Ovary (tissue), 3 donors: ENCODE measurements at regions not wholly inside any gene's neighbourhood (a gene's known extent, or its start where the extent isn't known, plus 50 kb on each side); places are given as distances from the start of the nearest gene placed in this dataset.

ENCODE experiments used
- CTCF ChIP-seq, 3 donors: fragments of 450-650 bp in 2 of 3; fragments of 200-600 bp in 1 of 3; IDR thresholded peaks; one replicate each; pipeline versions ENCODE4 v1.5.1 to v1.8.0; 2016 to 2022; ENCODE audit warnings: antibody characterized with exemption in 3 of 3, mild to moderate bottlenecking in 1 of 3
- EP300 ChIP-seq: sonication (generic); formaldehyde crosslinking; IDR thresholded peaks from one replicate; pipeline ENCODE4 v1.6.1; 2017; ENCODE audit warnings: antibody characterized with exemption
- POLR2A ChIP-seq: fragments of 450-650 bp; IDR thresholded peaks from one replicate; pipeline ENCODE4 v1.6.1; 2017; ENCODE audit warnings: antibody characterized with exemption, mild to moderate bottlenecking, moderate library complexity
- donor health status: DM: no; HTN: no; CAD: no.

- TF ChIP-seq CTCF (IDR thresholded peaks at IDR 0.05) (no peak), POLR2A (no peak), EP300 (no peak)
Observed at GRCh38 chr17:22512506-22512905, 820.2 kb downstream of the KCNJ18 start.
